Lower lobe of right lung (tissue), 2 donors: ENCODE measurements at regions not wholly inside any gene's neighbourhood (a gene's known extent, or its start where the extent isn't known, plus 50 kb on each side); places are given as distances from the start of the nearest gene placed in this dataset.

ENCODE experiments used
- ATAC-seq, 2 donors: fragments of 200-7000 bp; cut with Tn5 transposase; one replicate each; pipeline ENCODE4 v1.9.1; 2020 to 2022; ENCODE audit warnings: mild to moderate bottlenecking in 2 of 2, moderate library complexity in 2 of 2
- DNase-seq: peaks from one replicate; pipeline ENCODE4 v3.0.0-alpha.2; 2020
- H3K27ac ChIP-seq: fragments of 200-600 bp; one replicate; pipeline ENCODE4 v1.8.0; 2022
- H3K27me3 ChIP-seq: fragments of 200-600 bp; one replicate; pipeline ENCODE4 v1.8.0; 2022; ENCODE audit warnings: low read depth
- H3K36me3 ChIP-seq: fragments of 200-600 bp; one replicate; pipeline ENCODE4 v1.8.0; 2022; ENCODE audit warnings: mild to moderate bottlenecking
- H3K4me1 ChIP-seq: fragments of 200-600 bp; one replicate; pipeline ENCODE4 v1.8.0; 2022
- H3K4me3 ChIP-seq: fragments of 200-600 bp; one replicate; pipeline ENCODE4 v1.8.0; 2022; ENCODE audit warnings: mild to moderate bottlenecking
- H3K9me3 ChIP-seq: fragments of 200-600 bp; one replicate; pipeline ENCODE4 v1.8.0; 2022
- CTCF ChIP-seq: fragments of 200-600 bp; IDR thresholded peaks from one replicate; pipeline ENCODE4 v1.8.0; 2022; ENCODE audit warnings: antibody characterized with exemption, mild to moderate bottlenecking
- intact Hi-C: fragments of 100-400 bp; cut with DNase I; formaldehyde crosslinking; loops from one replicate; pipeline ENCODE4 v1.11.0; 2022
- donor health status: DM: no; HTN: yes; CAD: no; lungs with severe emphysema.

- DNase-seq, result no peak
- no peaks in the 10 kb centered on the region for H3K9me3 ChIP-seq
- no peak for TF ChIP-seq CTCF
- peaks cover 5% of the 10 kb centered on the region for H3K27me3 ChIP-seq
- H3K4me3 ChIP-seq, result no peak overlapping the region
- ATAC-seq, result no peak
- intact Hi-C loops, result no loop called here
- H3K36me3 ChIP-seq, result no peaks in the 10 kb centered on the region
- no peak overlapping the region for H3K27ac ChIP-seq
- H3K4me1 ChIP-seq, result no peaks in the 10 kb centered on the region
Measured at GRCh38 chr2:176503776-176504175, 234.5 kb downstream of the MTX2 start.

GRCh38 chr2:176504440-176504839 lies 235.2 kb downstream of the MTX2 start:
- no peak for TF ChIP-seq CTCF

GRCh38 chr2:176507786-176508185 lies 238.5 kb downstream of the MTX2 start:
- no peak for TF ChIP-seq CTCF
- DNase-seq (no peak), ATAC-seq (no peak)
- no peak overlapping the region for H3K4me3 ChIP-seq
- no peaks in the 10 kb centered on the region for H3K36me3 ChIP-seq
- H3K27me3 ChIP-seq, result no peaks in the 10 kb centered on the region
- no peak overlapping the region for H3K27ac ChIP-seq
- H3K4me1 ChIP-seq, result no peaks in the 10 kb centered on the region
- no peaks in the 10 kb centered on the region for H3K9me3 ChIP-seq
- intact Hi-C loops, result no loop called here

More at GRCh38 chr2:176504440-176504839, 235.2 kb downstream of the MTX2 start:
- no peak for DNase-seq
- no peaks in the 10 kb centered on the region for H3K9me3 ChIP-seq
- H3K27ac ChIP-seq, result no peak overlapping the region
- H3K27me3 ChIP-seq, result no peaks in the 10 kb centered on the region
- H3K36me3 ChIP-seq, result no peaks in the 10 kb centered on the region
- H3K4me3 ChIP-seq, result no peak overlapping the region
- ATAC-seq, result no peak
- no peaks in the 10 kb centered on the region for H3K4me1 ChIP-seq
- intact Hi-C loops, result no loop called here

GRCh38 chr2:176508374-176508773 lies 239.1 kb downstream of the MTX2 start:
- no peaks in the 10 kb centered on the region for H3K27me3 ChIP-seq
- DNase-seq (no peak), ATAC-seq (no peak)
- no peaks in the 10 kb centered on the region for H3K36me3 ChIP-seq
- no peak overlapping the region for H3K27ac ChIP-seq
- H3K4me3 ChIP-seq, result no peak overlapping the region
- no peak for TF ChIP-seq CTCF
- intact Hi-C loops, result no loop called here
- H3K9me3 ChIP-seq, result no peaks in the 10 kb centered on the region
- H3K4me1 ChIP-seq, result no peaks in the 10 kb centered on the region

GRCh38 chr2:176508984-176509740 lies 239.9 kb downstream of the MTX2 start:
- intact Hi-C loops, result no loop called here
- TF ChIP-seq CTCF, result no peak
- DNase-seq, result no peak
- Histone ChIP-seq H3K27me3 (no peaks in the 10 kb centered on the region), H3K27ac (no peak overlapping the region), H3K4me1 (no peaks in the 10 kb centered on the region), H3K9me3 (no peaks in the 10 kb centered on the region), H3K4me3 (no peak overlapping the region), H3K36me3 (no peaks in the 10 kb centered on the region)
- no peak for ATAC-seq
